MM.1S (cell line): ENCODE measurements at regions not wholly inside any gene's neighbourhood (a gene's known extent, or its start where the extent isn't known, plus 50 kb on each side); places are given as distances from the start of the nearest gene placed in this dataset.

Experiments used
- DNase-seq: peaks from one replicate; pipeline ENCODE4 v3.0.0-alpha.2; 2015
- H2AFZ ChIP-seq: fragments of 300-600 bp; sonication (generic); 2 replicates; pipeline ENCODE4 v1.6.0; 2016; ENCODE audit warnings: antibody characterized with exemption, low read length
- H3F3A ChIP-seq: fragments of 300-600 bp; sonication (generic); 2 replicates; pipeline ENCODE4 v1.6.1; 2016; ENCODE audit warnings: mild to moderate bottlenecking, antibody characterized with exemption, low read length, moderate library complexity, mixed read lengths; ENCODE audit not compliant: insufficient read depth
- H3K27ac ChIP-seq: fragments of 300-600 bp; sonication (generic); 2 replicates; pipeline ENCODE4 v1.5.1; 2016; ENCODE audit warnings: mild to moderate bottlenecking, low read length
- H3K27me3 ChIP-seq: fragments of 300-600 bp; sonication (generic); replicated peaks from 2 replicates; pipeline ENCODE4 v1.6.0; 2016; ENCODE audit warnings: low read length; ENCODE audit not compliant: insufficient read depth
- H3K36me3 ChIP-seq: fragments of 300-600 bp; sonication (generic); replicated peaks from 2 replicates; pipeline ENCODE4 v1.6.1; 2016; ENCODE audit warnings: mild to moderate bottlenecking, low read length, mixed read lengths; ENCODE audit not compliant: insufficient read depth
- H3K4me1 ChIP-seq: fragments of 300-600 bp; sonication (generic); 2 replicates; pipeline ENCODE4 v1.6.1; 2016; ENCODE audit warnings: low read length, mixed read lengths
- H3K4me2 ChIP-seq: fragments of 300-600 bp; sonication (generic); 2 replicates; pipeline ENCODE4 v1.6.0; 2016; ENCODE audit warnings: low read depth, low read length
- H3K4me3 ChIP-seq: fragments of 300-600 bp; sonication (generic); 2 replicates; pipeline ENCODE4 v1.5.1; 2016; ENCODE audit warnings: low read length, mixed read lengths
- H3K79me2 ChIP-seq: fragments of 300-600 bp; sonication (generic); 2 replicates; pipeline ENCODE4 v1.6.1; 2016; ENCODE audit warnings: mixed run types, low read length, mixed read lengths
- H3K9ac ChIP-seq: fragments of 300-600 bp; sonication (generic); 2 replicates; pipeline ENCODE4 v1.6.1; 2016; ENCODE audit warnings: low read length, mixed read lengths
- H3K9me2 ChIP-seq: fragments of 300-600 bp; sonication (generic); replicated peaks from 2 replicates; pipeline ENCODE4 v1.6.1; 2016; ENCODE audit warnings: mild to moderate bottlenecking, low read length, mixed read lengths; ENCODE audit not compliant: insufficient read depth
- H3K9me3 ChIP-seq: fragments of 300-600 bp; sonication (generic); replicated peaks from 2 replicates; pipeline ENCODE4 v1.6.1; 2016; ENCODE audit warnings: mild to moderate bottlenecking, low read length, mixed read lengths; ENCODE audit not compliant: insufficient read depth
- H4K20me1 ChIP-seq: fragments of 300-600 bp; sonication (generic); 2 replicates; pipeline ENCODE4 v1.6.1; 2016; ENCODE audit warnings: mild to moderate bottlenecking, low read length, moderate library complexity, mixed read lengths; ENCODE audit not compliant: insufficient read depth
- EZH2 ChIP-seq: fragments of 300-600 bp; sonication (generic); optimal IDR thresholded peaks from 2 replicates; pipeline ENCODE3; 2017; ENCODE audit warnings: low read depth, mild to moderate bottlenecking, antibody characterized with exemption, low read length, mixed read lengths
- EZH2phosphoT487 ChIP-seq: fragments of 300-600 bp; sonication (generic); IDR thresholded peaks from 2 replicates; pipeline ENCODE4 v1.6.1; 2018; ENCODE audit warnings: antibody characterized with exemption, low read length
- TF ChIP-seq, protein P1 (sequence below): fragments of 300-600 bp; sonication (generic); IDR thresholded peaks from 2 replicates; pipeline ENCODE4 v1.5.1; 2016; ENCODE audit warnings: antibody characterized with exemption, low read length, mixed read lengths

DNA sequence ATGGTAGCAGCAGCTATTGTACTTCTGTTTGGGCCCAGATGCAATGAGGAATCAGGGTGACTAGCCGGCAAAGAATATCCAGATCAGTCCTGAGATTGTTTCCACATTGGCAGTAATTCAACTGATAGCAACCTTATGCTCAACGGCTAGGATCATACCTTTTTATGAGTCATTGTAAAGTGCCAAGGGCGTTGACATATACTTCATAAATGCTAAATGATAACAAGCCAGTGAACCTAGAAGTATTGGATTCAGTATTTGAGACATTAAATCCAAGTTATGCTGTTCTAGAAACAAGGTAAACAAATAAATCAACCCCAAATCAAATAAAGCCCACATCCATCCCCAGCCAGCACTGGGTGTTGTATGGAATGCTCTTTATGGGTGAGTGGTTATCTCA is 207.1 kb upstream of the ZFHX3 start:
- TF ChIP-seq EZH2 (no peak), EZH2phosphoT487 (no peak)
- TF ChIP-seq, protein P1, sequence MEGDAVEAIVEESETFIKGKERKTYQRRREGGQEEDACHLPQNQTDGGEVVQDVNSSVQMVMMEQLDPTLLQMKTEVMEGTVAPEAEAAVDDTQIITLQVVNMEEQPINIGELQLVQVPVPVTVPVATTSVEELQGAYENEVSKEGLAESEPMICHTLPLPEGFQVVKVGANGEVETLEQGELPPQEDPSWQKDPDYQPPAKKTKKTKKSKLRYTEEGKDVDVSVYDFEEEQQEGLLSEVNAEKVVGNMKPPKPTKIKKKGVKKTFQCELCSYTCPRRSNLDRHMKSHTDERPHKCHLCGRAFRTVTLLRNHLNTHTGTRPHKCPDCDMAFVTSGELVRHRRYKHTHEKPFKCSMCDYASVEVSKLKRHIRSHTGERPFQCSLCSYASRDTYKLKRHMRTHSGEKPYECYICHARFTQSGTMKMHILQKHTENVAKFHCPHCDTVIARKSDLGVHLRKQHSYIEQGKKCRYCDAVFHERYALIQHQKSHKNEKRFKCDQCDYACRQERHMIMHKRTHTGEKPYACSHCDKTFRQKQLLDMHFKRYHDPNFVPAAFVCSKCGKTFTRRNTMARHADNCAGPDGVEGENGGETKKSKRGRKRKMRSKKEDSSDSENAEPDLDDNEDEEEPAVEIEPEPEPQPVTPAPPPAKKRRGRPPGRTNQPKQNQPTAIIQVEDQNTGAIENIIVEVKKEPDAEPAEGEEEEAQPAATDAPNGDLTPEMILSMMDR = no peak
- H3K27me3 ChIP-seq = no peaks in the 10 kb centered on the region
- no peak overlapping the region for H3K4me2 ChIP-seq
- no peak overlapping the region for H3K4me3 ChIP-seq
- no peaks in the 10 kb centered on the region for H3K36me3 ChIP-seq
- H3K4me1 ChIP-seq = no peaks in the 10 kb centered on the region
- H3K27ac ChIP-seq = no peak overlapping the region
- no peak for DNase-seq
- H2AFZ ChIP-seq = no peak overlapping the region
- H3K9me2 ChIP-seq = no peaks in the 10 kb centered on the region
- no peak overlapping the region for H3K9ac ChIP-seq
- no peaks in the 10 kb centered on the region for H4K20me1 ChIP-seq
- H3K9me3 ChIP-seq = no peaks in the 10 kb centered on the region
- H3F3A ChIP-seq = no peaks in the 10 kb centered on the region
- H3K79me2 ChIP-seq = no peaks in the 10 kb centered on the region

DNA sequence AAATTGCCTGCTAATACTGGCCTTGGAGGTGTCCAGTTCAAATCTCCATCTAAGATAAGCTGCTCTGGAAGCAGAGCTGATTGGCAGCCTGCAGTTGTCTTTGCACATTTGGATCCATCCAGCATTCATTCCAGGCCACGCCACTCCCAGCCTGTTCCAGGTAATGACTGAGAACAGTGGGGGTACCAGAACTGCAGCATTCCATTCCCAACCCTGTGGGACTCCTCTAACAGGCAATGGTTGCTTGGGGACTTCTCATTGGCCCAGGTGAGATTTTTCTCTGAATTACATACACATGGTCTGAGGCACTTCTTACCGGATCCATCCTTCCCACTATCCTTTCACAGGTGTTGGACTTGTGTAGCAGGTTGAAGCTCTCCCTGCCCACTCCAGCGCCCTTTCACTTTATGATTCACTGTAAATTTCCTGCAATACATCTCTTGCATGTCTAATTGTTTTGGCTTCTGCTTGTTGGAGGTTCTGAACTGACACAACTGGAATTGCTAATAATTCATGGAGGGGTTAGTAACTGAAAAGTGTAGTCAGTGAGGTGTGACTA is 206.1 kb upstream of the ZFHX3 start:
- TF ChIP-seq EZH2phosphoT487 = no peak
- TF ChIP-seq EZH2 = no peak
- TF ChIP-seq, protein P1 = no peak
- Histone ChIP-seq H4K20me1 (no peaks in the 10 kb centered on the region), H2AFZ (no peak overlapping the region), H3K79me2 (no peaks in the 10 kb centered on the region), H3K9me2 (no peaks in the 10 kb centered on the region), H3K9ac (no peak overlapping the region), H3K9me3 (no peaks in the 10 kb centered on the region), H3K27ac (no peak overlapping the region), H3K4me2 (no peak overlapping the region), H3F3A (no peaks in the 10 kb centered on the region), H3K36me3 (no peaks in the 10 kb centered on the region), H3K27me3 (no peaks in the 10 kb centered on the region), H3K4me1 (no peaks in the 10 kb centered on the region), H3K4me3 (no peak overlapping the region)
- no peak for DNase-seq

DNA sequence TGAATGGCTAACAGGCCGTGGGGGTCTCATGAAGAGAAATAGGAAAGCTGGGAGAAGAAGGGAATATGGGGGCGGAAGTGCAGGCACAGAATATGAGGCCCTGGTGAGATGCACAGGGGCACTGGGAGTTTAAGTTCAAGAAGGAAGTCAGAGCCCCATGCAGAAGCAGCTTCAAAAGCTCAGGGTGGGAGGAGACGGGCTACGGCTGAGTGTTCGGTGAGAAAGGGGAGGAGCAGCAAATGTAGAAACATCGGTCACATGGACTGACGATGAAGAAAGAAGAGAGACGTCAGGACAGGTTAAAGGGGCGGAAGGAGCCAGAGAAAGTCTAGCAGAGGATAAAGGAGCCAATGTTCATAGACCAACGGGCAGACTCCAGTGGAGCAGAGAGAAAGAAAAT is 204.5 kb upstream of the ZFHX3 start:
- no peak overlapping the region for H3K27ac ChIP-seq
- no peaks in the 10 kb centered on the region for H3K79me2 ChIP-seq
- H3K27me3 ChIP-seq = no peaks in the 10 kb centered on the region
- no peak for DNase-seq
- H3K9ac ChIP-seq = no peak overlapping the region
- no peaks in the 10 kb centered on the region for H3K36me3 ChIP-seq
- H2AFZ ChIP-seq = no peak overlapping the region
- H3K9me2 ChIP-seq = no peaks in the 10 kb centered on the region
- no peak for TF ChIP-seq EZH2
- TF ChIP-seq, protein P1 = no peak
- no peak for TF ChIP-seq EZH2phosphoT487
- H3K4me2 ChIP-seq = no peak overlapping the region
- H3F3A ChIP-seq = no peaks in the 10 kb centered on the region
- no peak overlapping the region for H3K4me3 ChIP-seq
- H4K20me1 ChIP-seq = no peaks in the 10 kb centered on the region
- H3K9me3 ChIP-seq = no peaks in the 10 kb centered on the region
- H3K4me1 ChIP-seq = no peaks in the 10 kb centered on the region
